ENCODE measurements at regions not wholly inside any gene's neighbourhood (a gene's known extent, or its start where the extent isn't known, plus 50 kb on each side); places are given as distances from the start of the nearest gene placed in this dataset.

DNA sequence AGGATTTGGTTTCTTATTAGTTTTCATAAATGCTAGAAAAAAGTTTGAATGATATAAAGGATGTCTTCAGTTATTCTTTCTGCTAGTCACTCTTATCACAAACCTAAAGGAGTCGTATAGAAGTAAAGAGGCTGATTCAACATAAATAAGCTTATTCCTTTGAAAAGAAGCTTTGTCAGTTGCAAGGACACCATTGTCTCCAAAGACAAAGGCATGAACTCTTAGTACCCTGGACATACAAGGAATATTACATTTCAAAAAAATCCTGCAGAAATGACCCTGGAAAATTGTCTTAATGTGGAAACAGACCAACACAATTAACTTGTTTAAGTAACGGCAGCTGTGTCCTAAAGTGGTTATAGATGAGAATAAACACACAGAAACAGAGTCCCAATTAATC lies 528.0 kb downstream of the CPS1 start:
- no peak for TF ChIP-seq POLR2A (IDR thresholded peaks at IDR 0.05; ENCODE audit: low read length)
- TF ChIP-seq JUNB (IDR thresholded peaks at IDR 0.05): no peak
- TF ChIP-seq, protein P1, sequence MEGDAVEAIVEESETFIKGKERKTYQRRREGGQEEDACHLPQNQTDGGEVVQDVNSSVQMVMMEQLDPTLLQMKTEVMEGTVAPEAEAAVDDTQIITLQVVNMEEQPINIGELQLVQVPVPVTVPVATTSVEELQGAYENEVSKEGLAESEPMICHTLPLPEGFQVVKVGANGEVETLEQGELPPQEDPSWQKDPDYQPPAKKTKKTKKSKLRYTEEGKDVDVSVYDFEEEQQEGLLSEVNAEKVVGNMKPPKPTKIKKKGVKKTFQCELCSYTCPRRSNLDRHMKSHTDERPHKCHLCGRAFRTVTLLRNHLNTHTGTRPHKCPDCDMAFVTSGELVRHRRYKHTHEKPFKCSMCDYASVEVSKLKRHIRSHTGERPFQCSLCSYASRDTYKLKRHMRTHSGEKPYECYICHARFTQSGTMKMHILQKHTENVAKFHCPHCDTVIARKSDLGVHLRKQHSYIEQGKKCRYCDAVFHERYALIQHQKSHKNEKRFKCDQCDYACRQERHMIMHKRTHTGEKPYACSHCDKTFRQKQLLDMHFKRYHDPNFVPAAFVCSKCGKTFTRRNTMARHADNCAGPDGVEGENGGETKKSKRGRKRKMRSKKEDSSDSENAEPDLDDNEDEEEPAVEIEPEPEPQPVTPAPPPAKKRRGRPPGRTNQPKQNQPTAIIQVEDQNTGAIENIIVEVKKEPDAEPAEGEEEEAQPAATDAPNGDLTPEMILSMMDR (IDR thresholded peaks at IDR 0.05): no peak
- TF ChIP-seq MYC (IDR thresholded peaks at IDR 0.05; ENCODE audit: borderline replicate concordance, low read length): no peak
- TF ChIP-seq EP300 (IDR thresholded peaks at IDR 0.05): no peak
- TF ChIP-seq, protein P2, sequence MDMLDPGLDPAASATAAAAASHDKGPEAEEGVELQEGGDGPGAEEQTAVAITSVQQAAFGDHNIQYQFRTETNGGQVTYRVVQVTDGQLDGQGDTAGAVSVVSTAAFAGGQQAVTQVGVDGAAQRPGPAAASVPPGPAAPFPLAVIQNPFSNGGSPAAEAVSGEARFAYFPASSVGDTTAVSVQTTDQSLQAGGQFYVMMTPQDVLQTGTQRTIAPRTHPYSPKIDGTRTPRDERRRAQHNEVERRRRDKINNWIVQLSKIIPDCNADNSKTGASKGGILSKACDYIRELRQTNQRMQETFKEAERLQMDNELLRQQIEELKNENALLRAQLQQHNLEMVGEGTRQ (IDR thresholded peaks at IDR 0.05): no peak
- TF ChIP-seq TP53 (CRISPR knock-in tag; IDR thresholded peaks at IDR 0.05): no peak
- no peak for TF ChIP-seq FOSL2 (IDR thresholded peaks at IDR 0.05)
- TF ChIP-seq FOSL2 (CRISPR knock-in tag; IDR thresholded peaks at IDR 0.05): no peak
- no peak for TF ChIP-seq MAFK (IDR thresholded peaks at IDR 0.05; ENCODE audit: partially characterized antibody)
- TF ChIP-seq CHD2 (IDR thresholded peaks at IDR 0.05; ENCODE audit: low read length, partially characterized antibody): no peak
- TF ChIP-seq, protein P3, sequence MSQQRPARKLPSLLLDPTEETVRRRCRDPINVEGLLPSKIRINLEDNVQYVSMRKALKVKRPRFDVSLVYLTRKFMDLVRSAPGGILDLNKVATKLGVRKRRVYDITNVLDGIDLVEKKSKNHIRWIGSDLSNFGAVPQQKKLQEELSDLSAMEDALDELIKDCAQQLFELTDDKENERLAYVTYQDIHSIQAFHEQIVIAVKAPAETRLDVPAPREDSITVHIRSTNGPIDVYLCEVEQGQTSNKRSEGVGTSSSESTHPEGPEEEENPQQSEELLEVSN (IDR thresholded peaks at IDR 0.05; ENCODE audit: borderline replicate concordance, low read depth): no peak
- no peak for TF ChIP-seq RAD21 (conservative IDR thresholded peaks at IDR 0.05 in 1 of 2, IDR thresholded peaks at IDR 0.05 in 1 of 2)
- TF ChIP-seq, protein P4, sequence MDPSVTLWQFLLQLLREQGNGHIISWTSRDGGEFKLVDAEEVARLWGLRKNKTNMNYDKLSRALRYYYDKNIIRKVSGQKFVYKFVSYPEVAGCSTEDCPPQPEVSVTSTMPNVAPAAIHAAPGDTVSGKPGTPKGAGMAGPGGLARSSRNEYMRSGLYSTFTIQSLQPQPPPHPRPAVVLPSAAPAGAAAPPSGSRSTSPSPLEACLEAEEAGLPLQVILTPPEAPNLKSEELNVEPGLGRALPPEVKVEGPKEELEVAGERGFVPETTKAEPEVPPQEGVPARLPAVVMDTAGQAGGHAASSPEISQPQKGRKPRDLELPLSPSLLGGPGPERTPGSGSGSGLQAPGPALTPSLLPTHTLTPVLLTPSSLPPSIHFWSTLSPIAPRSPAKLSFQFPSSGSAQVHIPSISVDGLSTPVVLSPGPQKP (IDR thresholded peaks at IDR 0.05; ENCODE audit: low read depth, low read length): no peak

Data from A549 (cell line).